B cell (primary cell): ENCODE measurements at regions not wholly inside any gene's neighbourhood (a gene's known extent, or its start where the extent isn't known, plus 50 kb on each side); places are given as distances from the start of the nearest gene placed in this dataset.

ENCODE experiments used
- EZH2 ChIP-seq: IDR thresholded peaks from 2 replicates; pipeline ENCODE4 v1.6.1; 2012; ENCODE audit warnings: borderline replicate concordance, low read depth, mild to moderate bottlenecking, moderate library complexity, low read length; ENCODE audit not compliant: insufficient read depth, poor library complexity, severe bottlenecking
- TF ChIP-seq, protein P1 (sequence below): fragments of 200-600 bp; IDR thresholded peaks from one replicate; pipeline ENCODE4 v1.8.0; 2022; ENCODE audit warnings: antibody characterized with exemption, mild to moderate bottlenecking

DNA sequence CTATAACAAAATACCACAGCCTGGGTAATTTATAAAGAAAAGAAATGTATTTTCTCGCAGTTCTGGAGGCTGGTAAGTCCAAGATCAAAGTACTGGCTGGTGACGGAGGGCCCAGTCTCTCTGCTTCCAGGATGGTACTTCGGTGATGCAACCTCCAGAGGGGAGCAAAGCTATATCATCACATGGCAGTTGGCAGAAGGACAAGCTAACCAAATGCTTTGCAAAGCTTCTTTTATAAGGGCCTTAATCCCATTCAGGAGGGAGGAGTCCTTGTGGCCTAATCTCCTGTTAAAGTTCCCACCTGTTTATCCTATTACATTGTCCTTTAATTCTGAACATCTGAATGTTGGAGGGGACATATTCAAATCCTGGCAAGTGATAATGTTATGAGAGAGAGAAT, 134.1 kb upstream of the SP4 start:
- TF ChIP-seq, protein P1, sequence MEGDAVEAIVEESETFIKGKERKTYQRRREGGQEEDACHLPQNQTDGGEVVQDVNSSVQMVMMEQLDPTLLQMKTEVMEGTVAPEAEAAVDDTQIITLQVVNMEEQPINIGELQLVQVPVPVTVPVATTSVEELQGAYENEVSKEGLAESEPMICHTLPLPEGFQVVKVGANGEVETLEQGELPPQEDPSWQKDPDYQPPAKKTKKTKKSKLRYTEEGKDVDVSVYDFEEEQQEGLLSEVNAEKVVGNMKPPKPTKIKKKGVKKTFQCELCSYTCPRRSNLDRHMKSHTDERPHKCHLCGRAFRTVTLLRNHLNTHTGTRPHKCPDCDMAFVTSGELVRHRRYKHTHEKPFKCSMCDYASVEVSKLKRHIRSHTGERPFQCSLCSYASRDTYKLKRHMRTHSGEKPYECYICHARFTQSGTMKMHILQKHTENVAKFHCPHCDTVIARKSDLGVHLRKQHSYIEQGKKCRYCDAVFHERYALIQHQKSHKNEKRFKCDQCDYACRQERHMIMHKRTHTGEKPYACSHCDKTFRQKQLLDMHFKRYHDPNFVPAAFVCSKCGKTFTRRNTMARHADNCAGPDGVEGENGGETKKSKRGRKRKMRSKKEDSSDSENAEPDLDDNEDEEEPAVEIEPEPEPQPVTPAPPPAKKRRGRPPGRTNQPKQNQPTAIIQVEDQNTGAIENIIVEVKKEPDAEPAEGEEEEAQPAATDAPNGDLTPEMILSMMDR = no peak
- TF ChIP-seq EZH2 = no peak
